Middle frontal gyrus (tissue), 1 donor: ENCODE measurements at regions not wholly inside any gene's neighbourhood (a gene's known extent, or its start where the extent isn't known, plus 50 kb on each side); places are given as distances from the start of the nearest gene placed in this dataset.

Experiments used
- DNase-seq: peaks from one replicate; pipeline ENCODE4 v3.0.0-alpha.2; 2015; ENCODE audit warnings: low spot score; ENCODE audit errors: extremely low spot score

GRCh38 chr3:90011131-90011530 lies 903.7 kb downstream of the EPHA3 start:
- no peak for DNase-seq

DNA sequence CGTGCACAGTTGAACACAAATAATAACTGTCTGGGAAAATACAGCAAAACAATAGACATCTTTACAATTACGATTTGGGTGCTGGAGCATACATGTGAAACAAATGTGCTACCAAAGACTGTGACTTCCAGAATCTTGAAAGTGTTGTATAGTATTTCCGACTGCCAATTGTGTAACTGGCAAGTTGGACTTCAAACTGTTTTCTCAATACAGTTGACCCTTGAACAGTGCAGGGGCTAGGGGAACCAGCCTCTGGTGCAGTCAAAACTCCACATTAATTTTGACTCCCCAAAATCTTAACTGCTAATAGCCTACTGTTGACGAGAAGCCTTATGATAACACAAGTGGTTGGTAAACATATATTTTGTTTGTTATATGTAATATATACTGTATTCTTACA lies 904.2 kb downstream of the EPHA3 start:
- no peak for DNase-seq

GRCh38 chr3:90011996-90012395 lies 904.6 kb downstream of the EPHA3 start:
- DNase-seq: no peak

- DNase-seq: no peak
These were observed 908.4 kb downstream of the EPHA3 start for GRCh38 chr3:90015688-90016356.

DNA sequence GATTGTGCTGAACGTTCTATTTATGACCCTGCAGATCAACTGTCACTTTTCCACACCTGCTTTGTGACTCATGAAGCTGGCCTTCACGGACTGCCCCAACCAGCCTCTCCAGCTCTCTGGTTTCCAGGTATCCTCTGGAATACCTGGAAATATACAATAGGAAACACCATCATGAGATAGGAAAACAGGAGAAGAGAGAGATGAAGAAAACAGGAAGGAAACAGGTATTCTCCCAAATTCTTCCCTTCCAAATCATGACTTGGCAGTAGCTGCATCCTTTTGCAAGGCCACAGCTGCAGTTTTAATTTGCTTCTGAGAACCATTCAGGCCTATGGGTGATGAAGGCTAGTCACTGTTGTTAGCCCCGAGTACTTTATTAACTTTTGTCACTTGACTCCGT lies 909.1 kb downstream of the EPHA3 start:
- no peak for DNase-seq

GRCh38 chr3:90018779-90019178 lies 911.4 kb downstream of the EPHA3 start:
- no peak for DNase-seq

DNA sequence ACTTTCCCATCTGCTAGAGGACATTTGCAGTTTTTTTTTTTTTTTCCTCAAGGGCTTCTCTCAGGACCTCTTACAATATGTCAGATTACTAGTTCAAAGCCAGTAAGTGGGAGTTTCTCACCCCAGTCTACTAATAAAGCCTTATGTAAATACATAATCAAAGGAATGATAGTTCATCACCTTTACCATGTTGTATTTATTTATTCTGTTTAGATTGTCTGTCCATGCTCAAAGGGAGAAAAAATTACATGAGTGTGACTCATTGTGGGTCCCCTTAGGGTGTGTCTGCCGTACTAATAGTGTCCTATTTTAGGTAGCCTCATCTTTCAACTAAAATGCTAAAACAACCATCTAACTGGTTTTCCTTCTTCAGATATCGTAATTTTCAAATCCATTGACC lies 917.6 kb downstream of the EPHA3 start:
- DNase-seq: no peak

DNA sequence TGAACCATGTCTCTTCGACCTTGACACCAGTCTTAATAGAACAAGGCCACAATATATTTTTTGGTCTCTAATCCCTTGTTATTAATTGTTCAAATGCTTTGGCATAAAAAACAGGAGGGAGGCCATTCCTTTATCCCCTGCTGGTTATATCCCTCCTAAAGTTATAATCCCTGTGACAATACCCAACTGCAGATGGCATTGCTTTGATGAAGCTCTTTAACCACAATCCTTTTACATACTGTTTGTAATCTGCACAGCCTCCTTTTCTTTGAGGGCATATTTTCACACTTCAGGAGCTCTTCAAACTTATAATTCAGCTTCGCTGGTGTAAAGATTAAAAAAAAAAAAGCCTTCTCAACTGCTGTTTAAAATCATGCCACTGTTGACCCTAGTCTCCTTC lies 919.0 kb downstream of the EPHA3 start:
- DNase-seq: no peak

- no peak for DNase-seq
These were observed 923.7 kb downstream of the EPHA3 start for GRCh38 chr3:90031121-90031520.

- DNase-seq: no peak
These were observed 925.7 kb downstream of the EPHA3 start for GRCh38 chr3:90032980-90033641.

GRCh38 chr3:90034038-90034437 lies 926.6 kb downstream of the EPHA3 start:
- DNase-seq: no peak

DNA sequence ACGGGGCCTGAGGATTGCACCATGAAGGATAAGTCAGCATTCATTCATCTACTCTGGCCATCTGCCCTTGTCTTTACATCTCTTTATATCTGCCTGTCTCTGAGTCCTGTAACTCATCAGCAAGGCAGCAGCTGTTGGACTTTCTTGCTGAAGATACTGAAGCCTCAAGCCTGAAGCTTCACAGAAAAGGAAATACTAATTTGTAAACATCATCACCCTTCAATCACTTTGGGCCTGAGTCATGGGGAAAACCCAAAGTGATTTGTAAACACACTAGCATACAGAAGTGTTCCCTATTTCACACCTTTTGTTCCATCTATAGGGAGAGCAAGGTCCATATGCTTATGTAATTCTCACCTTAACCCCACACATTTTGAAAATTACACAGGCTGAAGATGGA lies 928.2 kb downstream of the EPHA3 start:
- DNase-seq: no peak

DNA sequence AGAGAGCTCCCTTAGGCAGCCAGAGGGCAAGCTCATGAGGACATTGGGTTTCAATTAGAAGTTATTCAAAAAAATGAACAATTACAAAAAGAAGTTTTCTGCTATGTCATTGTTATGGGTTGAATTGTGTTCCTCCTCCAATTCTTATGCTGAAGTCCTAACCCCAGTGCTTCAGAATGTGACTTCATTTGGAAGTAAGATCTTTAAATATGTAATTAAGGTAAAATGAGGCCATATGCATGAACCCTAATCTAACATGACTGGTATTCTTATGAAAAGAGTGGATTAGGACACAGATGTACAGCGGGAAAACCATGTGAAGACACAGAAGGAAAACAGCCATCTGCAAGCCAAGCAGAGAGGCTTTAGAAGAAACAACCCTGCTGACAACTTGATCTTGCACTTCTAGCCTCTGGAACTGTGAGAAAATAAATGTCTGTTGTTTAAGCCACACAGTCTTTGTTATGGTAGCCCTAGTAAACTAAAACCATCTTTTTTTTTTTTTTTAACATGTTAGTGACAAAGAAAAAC lies 929.6 kb downstream of the EPHA3 start:
- DNase-seq: no peak

- DNase-seq: no peak
These were observed 932.6 kb downstream of the EPHA3 start for GRCh38 chr3:90039994-90040393.

DNA sequence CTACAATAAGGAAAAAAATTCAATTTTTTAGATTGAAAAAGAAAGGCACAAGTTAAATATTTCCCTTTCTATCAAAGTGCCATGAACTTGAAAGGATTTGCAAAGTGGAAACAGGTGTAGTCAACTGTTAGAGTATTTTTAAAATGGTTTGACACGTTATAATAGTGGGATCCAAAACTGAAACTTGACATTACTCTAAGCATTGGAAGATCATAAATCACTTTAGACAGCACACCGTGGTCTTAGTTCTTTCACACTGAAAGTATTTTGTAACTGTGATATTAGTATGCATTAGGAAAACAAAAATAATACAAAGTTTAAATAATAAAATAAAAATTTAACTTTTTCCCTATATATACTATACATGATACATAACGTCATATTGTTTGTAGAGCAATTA lies 933.1 kb downstream of the EPHA3 start:
- no peak for DNase-seq

DNA sequence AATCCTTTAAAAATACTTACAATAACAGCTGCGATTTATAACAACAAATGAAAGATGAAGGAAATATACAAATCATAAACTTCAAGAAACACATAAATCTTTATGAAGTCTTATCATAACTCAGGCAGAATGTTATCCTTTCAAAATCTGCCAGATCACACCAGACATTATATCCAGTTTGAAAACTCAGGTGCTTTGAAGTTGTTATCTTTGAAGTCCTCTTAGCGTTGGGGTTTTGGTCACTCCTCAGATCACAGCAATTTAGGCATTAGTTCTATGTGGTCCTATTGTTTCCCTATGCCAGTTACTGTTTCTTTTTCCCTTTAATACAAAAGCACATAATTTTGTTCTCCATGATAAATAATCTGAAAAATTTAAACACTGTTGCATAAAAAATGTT lies 934.6 kb downstream of the EPHA3 start:
- DNase-seq: no peak

DNA sequence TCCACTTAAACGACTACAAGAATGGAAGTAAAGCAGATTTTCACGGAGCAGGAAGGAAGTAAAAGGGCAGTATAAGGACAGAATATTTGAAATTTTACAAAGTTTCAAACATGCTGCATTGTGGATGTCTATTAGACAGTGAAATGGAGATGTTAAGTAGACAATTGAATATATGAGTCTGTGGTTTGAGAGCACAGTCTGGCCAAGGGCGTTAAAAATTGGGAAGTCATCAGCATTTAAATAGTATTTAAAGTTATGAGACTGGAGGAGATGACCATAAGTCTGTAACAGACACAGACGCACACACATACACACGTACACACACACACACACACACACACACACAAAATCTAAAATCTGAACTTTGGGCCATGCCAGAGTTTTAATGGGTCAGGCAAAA lies 935.9 kb downstream of the EPHA3 start:
- DNase-seq: no peak

DNA sequence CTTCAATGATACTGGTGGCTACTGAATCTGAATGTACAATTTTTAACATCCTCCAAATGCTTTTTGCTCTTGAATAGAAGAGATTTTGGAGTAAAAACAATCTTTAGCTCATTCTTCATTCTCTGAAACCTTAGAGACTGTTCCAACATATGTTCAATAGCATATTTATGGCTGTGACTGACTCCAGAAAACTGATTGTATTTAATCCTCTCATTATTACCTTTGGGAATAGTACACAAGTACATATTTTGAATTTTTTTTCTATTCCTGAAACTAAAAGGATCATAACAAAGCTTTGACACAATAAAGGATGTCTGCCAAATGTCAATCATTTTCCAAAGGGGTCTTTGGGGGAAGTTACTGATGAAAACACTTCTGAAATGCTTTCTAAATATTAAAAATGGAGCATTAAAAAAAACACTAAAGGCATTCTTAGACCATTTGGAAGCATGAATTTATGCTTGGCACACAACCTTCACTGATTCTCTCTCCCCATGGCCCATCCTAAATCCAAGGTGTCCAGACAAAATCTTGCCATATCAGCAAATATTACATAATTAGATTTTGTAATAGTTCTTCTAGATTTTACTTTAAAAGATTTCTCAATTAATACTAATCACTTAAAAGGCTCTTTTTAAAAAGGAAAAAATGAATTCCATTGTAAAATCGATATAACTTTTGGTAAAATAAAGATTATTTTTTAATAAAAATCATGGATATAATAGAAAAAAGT lies 936.8 kb downstream of the EPHA3 start:
- no peak for DNase-seq

GRCh38 chr3:90052425-90052950 lies 945.1 kb downstream of the EPHA3 start:
- DNase-seq: no peak

GRCh38 chr3:90054311-90054710 lies 946.9 kb downstream of the EPHA3 start:
- no peak for DNase-seq

DNA sequence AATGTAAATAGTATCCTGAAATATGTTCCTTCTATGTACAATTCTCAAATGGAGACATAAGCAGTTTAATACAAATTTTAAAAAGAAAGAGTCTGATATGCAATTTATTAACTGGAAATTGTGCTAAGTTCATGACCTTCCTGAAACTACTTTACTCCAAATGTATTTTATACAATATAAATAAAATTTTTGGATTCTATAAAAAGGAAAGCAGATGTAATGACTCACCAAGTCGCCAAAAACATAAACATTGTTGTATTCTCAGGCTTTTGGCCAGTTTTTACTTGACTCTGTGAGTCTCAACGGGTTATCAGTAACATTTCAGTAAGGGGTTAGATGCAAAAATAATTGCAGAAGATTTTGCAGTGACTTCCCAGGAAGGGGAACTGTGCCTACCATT lies 948.2 kb downstream of the EPHA3 start:
- DNase-seq: no peak
